ENCODE measurements at regions not wholly inside any gene's neighbourhood (a gene's known extent, or its start where the extent isn't known, plus 50 kb on each side); places are given as distances from the start of the nearest gene placed in this dataset.

- Histone ChIP-seq H3K9me3 (ENCODE audit: control insufficient read depth, insufficient read depth, low read depth, low read length) (no peaks in the 10 kb centered on the region), H3K36me3 (ENCODE audit: control insufficient read depth in 2 of 2, insufficient read depth in 1 of 2, low read length in 2 of 2) (no peaks in the 10 kb centered on the region), H3K4me3 (ENCODE audit: low read depth, low read length) (no peak overlapping the region), H3K4me1 (ENCODE audit: control insufficient read depth, insufficient read depth, low read length) (no peaks in the 10 kb centered on the region), H3K27ac (ENCODE audit: extremely low read depth, low read depth, low read length) (no peak overlapping the region)
- ChIA-PET CTCF (interaction anchor here (0.5 to 0.6 kb wide), 3 partner anchors 17 to 810 kb away, joined by 3 to 4 read pairs (median 4); no protein-coding TSS in a partner anchor), POLR2A (no interaction called here)
- TF ChIP-seq ZNF416 (tag by site-specific recombination; IDR thresholded peaks at IDR 0.05): no peak
- peak; percentile 16; the same call in 1 of the 2 replicates for TF ChIP-seq ZFHX2 (tag by site-specific recombination; conservative IDR thresholded peaks at IDR 0.05)
These were observed 237.0 kb downstream of the LACC1 start for GRCh38 chr13:44116562-44117332.

- ChIA-PET CTCF (interaction anchor here (0.5 kb wide), 2 partner anchors 117 to 810 kb away, joined by 3 to 4 read pairs; no protein-coding TSS in a partner anchor), POLR2A (no interaction called here)
- no peak overlapping the region for H3K27ac ChIP-seq (ENCODE audit: extremely low read depth, low read depth, low read length)
These were observed 237.6 kb downstream of the LACC1 start for GRCh38 chr13:44117351-44117750.

More at GRCh38 chr13:44117351-44117750, 237.6 kb downstream of the LACC1 start:
- H3K4me3 ChIP-seq (ENCODE audit: low read depth, low read length): no peak overlapping the region
- H3K9me3 ChIP-seq (ENCODE audit: control insufficient read depth, insufficient read depth, low read depth, low read length): no peaks in the 10 kb centered on the region
- TF ChIP-seq ZNF626 (tag by site-specific recombination; IDR thresholded peaks at IDR 0.05): no peak
- no peak for TF ChIP-seq ZNF558 (tag by site-specific recombination; IDR thresholded peaks at IDR 0.05)
- TF ChIP-seq ZNF791 (tag by site-specific recombination; IDR thresholded peaks at IDR 0.05): no peak
- TF ChIP-seq ZSCAN30 (tag by site-specific recombination; IDR thresholded peaks at IDR 0.05): no peak
- TF ChIP-seq ZNF2 (tag by site-specific recombination; IDR thresholded peaks at IDR 0.05): no peak
- TF ChIP-seq ZBTB7A (tag by site-specific recombination; IDR thresholded peaks at IDR 0.05; ENCODE audit: low read depth): no peak
- TF ChIP-seq ZSCAN16 (tag by site-specific recombination; IDR thresholded peaks at IDR 0.05): no peak
- no peak for TF ChIP-seq WT1 (tag by site-specific recombination; IDR thresholded peaks at IDR 0.05)
- TF ChIP-seq ZNF544 (tag by site-specific recombination; IDR thresholded peaks at IDR 0.05): no peak
- TF ChIP-seq ZNF394 (tag by site-specific recombination; IDR thresholded peaks at IDR 0.05; ENCODE audit: borderline replicate concordance): no peak
- TF ChIP-seq ZNF311 (tag by site-specific recombination; IDR thresholded peaks at IDR 0.05; ENCODE audit: borderline replicate concordance): no peak
- TF ChIP-seq PRDM6 (tag by site-specific recombination; IDR thresholded peaks at IDR 0.05): no peak
- no peak for TF ChIP-seq ZBTB20 (tag by site-specific recombination; IDR thresholded peaks at IDR 0.05)
- no peak for TF ChIP-seq ZBTB26 (tag by site-specific recombination; optimal IDR thresholded peaks at IDR 0.05)
- TF ChIP-seq ZNF121 (tag by site-specific recombination; IDR thresholded peaks at IDR 0.05): no peak
- TF ChIP-seq ZNF658 (tag by site-specific recombination; IDR thresholded peaks at IDR 0.05): no peak
- TF ChIP-seq ZNF280D (tag by site-specific recombination; IDR thresholded peaks at IDR 0.05): no peak
- H3K36me3 ChIP-seq (ENCODE audit: control insufficient read depth in 2 of 2, insufficient read depth in 1 of 2, low read length in 2 of 2): no peaks in the 10 kb centered on the region
- no peaks in the 10 kb centered on the region for H3K4me1 ChIP-seq (ENCODE audit: control insufficient read depth, insufficient read depth, low read length)
